ENCODE measurements at regions not wholly inside any gene's neighbourhood (a gene's known extent, or its start where the extent isn't known, plus 50 kb on each side); places are given as distances from the start of the nearest gene placed in this dataset.
"Not testable (repeated sequence)": the region's sequence is repeated elsewhere in the genome, so short reads cannot be mapped to it uniquely, and the experiment has no call there.

GRCh38 chr15:85284497-85284896, 95.9 kb upstream of the AKAP13 start:
- Histone ChIP-seq H3K9me3 (replicated peaks in 1 of 2; ENCODE audit: control insufficient read depth in 1 of 2, insufficient read depth in 1 of 2, low read length in 2 of 2) (no peaks in the 10 kb centered on the region), H3K9ac (ENCODE audit: insufficient read depth, low read length, poor library complexity, severe bottlenecking) (no peak overlapping the region), H2AFZ (ENCODE audit: insufficient read depth, low read depth, low read length, poor library complexity, severe bottlenecking) (no peak overlapping the region), H3K27me3 (ENCODE audit: control insufficient read depth in 2 of 2, insufficient read depth in 2 of 2, low read length in 2 of 2) (no peaks in the 10 kb centered on the region), H3K4me1 (ENCODE audit: control insufficient read depth in 1 of 2, insufficient read depth in 2 of 2, low read length in 2 of 2) (no peaks in the 10 kb centered on the region), H3K79me2 (ENCODE audit: insufficient read depth, low read length) (no peaks in the 10 kb centered on the region), H3K4me2 (replicated peaks; ENCODE audit: extremely low read depth, low read length, poor library complexity, severe bottlenecking) (no peak overlapping the region), H3K36me3 (replicated peaks in 1 of 2; ENCODE audit: control insufficient read depth in 1 of 2, insufficient read depth in 2 of 2, low read length in 2 of 2) (no peaks in the 10 kb centered on the region), H3K27ac (ENCODE audit: low read depth in 1 of 2, low read length in 2 of 2) (no peak overlapping the region), H4K20me1 (ENCODE audit: insufficient read depth, low read length) (no peaks in the 10 kb centered on the region), H3K4me3 (replicated peaks in 1 of 3; ENCODE audit: low read depth in 2 of 3, low read length in 3 of 3) (no peak overlapping the region)
- Mint-ChIP-seq H3K27ac (no peak overlapping the region), H3K27me3 (ENCODE audit: low read depth in 3 of 3) (peaks cover 3% of the 10 kb centered on the region in 3 donors), H3K36me3 (no peaks in the 10 kb centered on the region), H3K4me1 (no peaks in the 10 kb centered on the region), H3K4me3 (no peak overlapping the region), H3K9me3 (no peaks in the 10 kb centered on the region)
- intact Hi-C loops (cut with micrococcal nuclease), result no loop called here
- no peak for TF ChIP-seq CTCF (IDR thresholded peaks at IDR 0.05)
- DNase-seq, result no peak
- WGBS (ENCODE audit: insufficient coverage), result 100% methylated on average over 1 of the region's 5 CpGs

GRCh38 chr15:85289677-85290365, 90.6 kb upstream of the AKAP13 start:
- no peak for DNase-seq
- WGBS (ENCODE audit: insufficient coverage), result 38% methylated on average over 3 of the region's 6 CpGs
- no peaks in the 10 kb centered on the region for H3K9me3 ChIP-seq (replicated peaks in 1 of 2; ENCODE audit: control insufficient read depth in 1 of 2, insufficient read depth in 1 of 2, low read length in 2 of 2)
- H2AFZ ChIP-seq (ENCODE audit: insufficient read depth, low read depth, low read length, poor library complexity, severe bottlenecking), result no peak overlapping the region
- intact Hi-C loops (cut with micrococcal nuclease), result loop anchor here (10.0 kb wide), 2 partner anchors 125 to 215 kb away; no protein-coding TSS in a partner anchor
- no peaks in the 10 kb centered on the region for H3K36me3 ChIP-seq (replicated peaks in 1 of 2; ENCODE audit: control insufficient read depth in 1 of 2, insufficient read depth in 2 of 2, low read length in 2 of 2)
- H3K79me2 ChIP-seq (ENCODE audit: insufficient read depth, low read length), result no peaks in the 10 kb centered on the region
- peak; percentile 42 for TF ChIP-seq CTCF (IDR thresholded peaks at IDR 0.05)
- no peak overlapping the region for H3K4me2 ChIP-seq (replicated peaks; ENCODE audit: extremely low read depth, low read length, poor library complexity, severe bottlenecking)
- Mint-ChIP-seq H3K27ac (no peak overlapping the region), H3K4me3 (no peak overlapping the region), H3K36me3 (no peaks in the 10 kb centered on the region), H3K27me3 (ENCODE audit: low read depth in 3 of 3) (peaks cover 1 to 4% (median 1%) of the 10 kb centered on the region in 3 donors), H3K4me1 (peaks cover 4% of the 10 kb centered on the region), H3K9me3 (peaks cover 0 to 5% (median 2%) of the 10 kb centered on the region in 7 donors)
- no peak overlapping the region for H3K27ac ChIP-seq (ENCODE audit: low read depth in 1 of 2, low read length in 2 of 2)
- no peak overlapping the region for H3K4me3 ChIP-seq (replicated peaks in 1 of 3; ENCODE audit: low read depth in 2 of 3, low read length in 3 of 3)
- no peaks in the 10 kb centered on the region for H3K4me1 ChIP-seq (ENCODE audit: control insufficient read depth in 1 of 2, insufficient read depth in 2 of 2, low read length in 2 of 2)
- no peaks in the 10 kb centered on the region for H4K20me1 ChIP-seq (ENCODE audit: insufficient read depth, low read length)
- H3K27me3 ChIP-seq (ENCODE audit: control insufficient read depth in 2 of 2, insufficient read depth in 2 of 2, low read length in 2 of 2), result peaks cover 0 to 2% of the 10 kb centered on the region in 2 donors
- no peak overlapping the region for H3K9ac ChIP-seq (ENCODE audit: insufficient read depth, low read length, poor library complexity, severe bottlenecking)

- H3K79me2 ChIP-seq (ENCODE audit: insufficient read depth, low read length); DNase-seq; H3K27ac Mint-ChIP-seq; H3K4me1 ChIP-seq (ENCODE audit: control insufficient read depth in 1 of 2, insufficient read depth in 2 of 2, low read length in 2 of 2); H3K36me3 Mint-ChIP-seq; H3K27me3 Mint-ChIP-seq (ENCODE audit: low read depth in 3 of 3); H3K4me3 ChIP-seq (replicated peaks in 1 of 3; ENCODE audit: low read depth in 2 of 3, low read length in 3 of 3); H3K9me3 ChIP-seq (replicated peaks in 1 of 2; ENCODE audit: control insufficient read depth in 1 of 2, insufficient read depth in 1 of 2, low read length in 2 of 2); H3K27ac ChIP-seq (ENCODE audit: low read depth in 1 of 2, low read length in 2 of 2); H3K36me3 ChIP-seq (replicated peaks in 1 of 2; ENCODE audit: control insufficient read depth in 1 of 2, insufficient read depth in 2 of 2, low read length in 2 of 2); H3K27me3 ChIP-seq (ENCODE audit: control insufficient read depth in 2 of 2, insufficient read depth in 2 of 2, low read length in 2 of 2); H3K9ac ChIP-seq (ENCODE audit: insufficient read depth, low read length, poor library complexity, severe bottlenecking); H3K4me3 Mint-ChIP-seq; H2AFZ ChIP-seq (ENCODE audit: insufficient read depth, low read depth, low read length, poor library complexity, severe bottlenecking); H4K20me1 ChIP-seq (ENCODE audit: insufficient read depth, low read length); H3K4me2 ChIP-seq (replicated peaks; ENCODE audit: extremely low read depth, low read length, poor library complexity, severe bottlenecking); H3K9me3 Mint-ChIP-seq: not testable (repeated sequence)
- intact Hi-C loops (cut with micrococcal nuclease), result loop anchor here (10.0 kb wide), 2 partner anchors 122 to 212 kb away; no protein-coding TSS in a partner anchor
- WGBS (ENCODE audit: insufficient coverage), result no CpG with 5 or more reads among the region's 5 CpGs
- peaks cover 18% of the 10 kb centered on the region for H3K4me1 Mint-ChIP-seq
Measured at GRCh38 chr15:85292583-85292982, 87.8 kb upstream of the AKAP13 start.

All from CD14-positive monocyte (primary cell).